Activated CD8-positive, alpha-beta memory T cell treated with anti-CD3 and anti-CD28 coated beads for 24 hours (primary cell): ENCODE measurements at regions not wholly inside any gene's neighbourhood (a gene's known extent, or its start where the extent isn't known, plus 50 kb on each side); places are given as distances from the start of the nearest gene placed in this dataset.
"Not testable (repeated sequence)": the region's sequence is repeated elsewhere in the genome, so short reads cannot be mapped to it uniquely, and the experiment has no call there.

Experiments
- DNase-seq: peaks from one replicate; pipeline ENCODE4 v3.0.0-alpha.2; 2020

DNA sequence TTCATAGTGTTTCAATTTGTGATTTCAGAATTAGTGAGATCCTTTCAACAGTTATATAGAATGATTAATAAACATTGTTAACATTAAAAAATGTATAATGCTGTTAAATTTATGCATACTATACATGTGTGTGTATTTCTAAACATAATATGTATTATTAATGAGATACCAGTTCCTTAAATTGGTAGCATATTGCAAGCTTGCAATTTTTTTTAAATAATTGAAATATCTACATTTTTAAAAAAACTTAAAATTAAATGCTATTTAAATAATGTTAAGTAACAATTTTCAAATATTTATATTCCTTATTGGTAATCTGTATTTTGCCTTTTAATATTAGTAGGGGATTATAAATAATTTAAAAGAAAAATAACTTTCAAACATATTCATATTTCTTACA, 1479.5 kb upstream of the PCDH7 start:
- no peak for DNase-seq

GRCh38 chr4:29243054-29243453, 1477.1 kb upstream of the PCDH7 start:
- DNase-seq = no peak

GRCh38 chr4:29243851-29244250, 1476.3 kb upstream of the PCDH7 start:
- no peak for DNase-seq

GRCh38 chr4:29259556-29259955, 1460.6 kb upstream of the PCDH7 start:
- no peak for DNase-seq

DNA sequence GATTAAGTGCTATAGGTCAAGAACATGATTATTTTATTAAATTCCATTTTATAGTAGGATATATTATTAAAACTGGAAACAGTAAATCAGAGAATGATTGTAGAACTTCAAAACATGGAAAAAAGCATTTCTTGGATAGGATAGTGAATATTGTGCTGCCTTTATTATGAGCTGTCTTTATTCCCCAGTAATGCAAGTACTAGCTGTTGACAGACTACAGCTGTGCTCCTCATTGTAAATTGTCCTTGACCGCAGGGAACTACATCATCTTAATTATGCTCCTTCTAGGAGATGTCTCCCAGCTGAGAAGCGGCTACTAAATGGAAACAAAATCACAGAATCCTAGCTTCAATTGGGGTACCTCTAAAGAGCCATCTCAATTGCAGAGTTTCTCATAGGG, 1457.2 kb upstream of the PCDH7 start:
- no peak for DNase-seq

DNA sequence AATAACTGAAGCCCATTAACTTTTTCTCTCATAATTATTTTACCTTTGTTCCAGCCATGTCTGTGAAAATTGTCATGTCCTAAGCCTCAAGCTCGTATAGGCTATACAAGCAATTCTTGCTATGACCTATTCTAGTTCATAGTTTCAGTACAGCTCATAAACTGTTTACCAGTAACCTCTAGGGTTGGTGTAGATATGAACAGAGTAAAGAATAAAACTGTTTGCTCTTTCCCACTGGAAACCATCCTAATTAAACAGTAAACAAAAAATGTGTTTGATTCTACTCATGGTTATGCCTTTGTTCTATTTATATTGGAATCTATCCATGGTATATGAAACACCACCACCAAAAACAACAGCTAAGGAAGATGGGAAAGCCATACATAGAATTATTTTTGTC, 1444.0 kb upstream of the PCDH7 start:
- no peak for DNase-seq

- no peak for DNase-seq
These were observed 1442.8 kb upstream of the PCDH7 start for GRCh38 chr4:29277381-29277780.

DNA sequence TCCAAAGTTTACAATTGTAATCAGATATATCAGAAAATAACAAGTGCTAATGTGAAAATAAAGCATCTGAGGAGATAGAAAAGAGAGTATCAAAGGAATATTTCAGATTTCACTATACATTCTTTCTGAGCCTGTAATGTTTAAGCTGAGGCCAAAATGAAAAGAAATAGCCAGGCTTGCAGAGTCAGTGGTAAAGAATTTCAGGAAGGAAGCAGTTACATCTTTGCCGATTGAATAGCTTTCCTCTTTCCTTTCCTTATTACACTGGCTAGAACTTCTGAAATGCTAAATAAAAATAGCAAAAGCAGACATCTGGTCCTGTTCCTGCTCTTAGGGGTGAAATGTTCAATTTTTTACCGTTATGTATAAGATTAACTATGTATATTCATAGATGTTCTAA, 1441.6 kb upstream of the PCDH7 start:
- DNase-seq = no peak

DNA sequence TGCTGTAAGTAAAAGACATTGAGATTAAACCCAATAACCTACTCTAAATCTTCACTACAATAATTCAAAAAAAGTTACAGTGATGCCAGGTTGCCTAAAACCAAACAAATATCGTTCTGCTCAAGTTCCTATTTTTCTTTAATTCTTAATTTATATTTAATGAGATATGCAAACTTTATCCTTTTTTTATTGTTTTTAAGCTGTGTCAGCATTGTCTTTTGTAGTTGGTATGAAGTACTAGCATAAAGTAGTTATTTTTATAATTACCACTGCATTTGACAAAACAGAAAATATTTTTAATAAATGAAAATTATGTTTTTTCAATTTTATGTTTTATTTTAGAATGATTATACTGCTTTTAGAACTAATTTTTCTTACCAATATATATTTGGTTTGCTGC, 1431.1 kb upstream of the PCDH7 start:
- DNase-seq = no peak

GRCh38 chr4:29295280-29295679, 1424.9 kb upstream of the PCDH7 start:
- no peak for DNase-seq

DNA sequence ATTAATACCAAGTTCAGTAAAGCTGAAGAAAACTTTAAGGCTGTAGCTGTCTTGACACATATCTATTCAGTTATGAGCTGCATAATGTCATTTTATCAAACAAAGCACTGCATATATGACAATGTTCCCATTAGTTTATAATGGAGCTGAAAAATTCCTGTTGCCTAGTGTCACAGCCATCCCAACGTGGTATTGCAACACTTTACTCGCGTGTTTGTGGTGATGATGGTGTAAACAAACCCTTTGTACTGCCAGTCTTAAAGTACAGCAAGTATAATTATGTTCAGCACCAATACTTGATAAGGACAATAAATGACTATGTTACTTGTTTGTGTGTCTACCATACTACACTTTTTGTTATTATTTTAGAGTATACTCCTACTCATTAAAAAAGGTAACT, 1415.6 kb upstream of the PCDH7 start:
- no peak for DNase-seq

GRCh38 chr4:29307256-29307655, 1412.9 kb upstream of the PCDH7 start:
- DNase-seq = no peak

DNA sequence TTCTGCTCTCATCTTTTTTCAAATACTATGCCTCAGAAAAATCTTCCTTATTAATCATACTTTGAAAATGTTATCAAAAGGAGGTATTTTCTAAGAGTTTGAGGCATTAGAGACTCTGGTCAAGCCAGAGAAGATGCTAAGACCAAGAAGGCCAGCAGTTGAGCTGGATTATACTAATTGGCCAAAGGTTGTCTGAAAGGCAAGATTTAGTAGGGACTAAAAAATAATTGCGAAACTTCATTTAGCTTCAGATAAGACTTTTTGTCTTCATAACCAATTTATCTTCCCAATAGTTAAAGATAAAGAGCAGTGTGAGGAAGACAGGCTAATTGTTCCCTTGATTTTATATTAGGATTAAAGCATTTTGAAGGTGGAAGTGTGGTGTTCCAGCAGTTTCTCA, 1412.4 kb upstream of the PCDH7 start:
- DNase-seq = no peak

- no peak for DNase-seq
These were observed 1411.1 kb upstream of the PCDH7 start for GRCh38 chr4:29309050-29309449.

DNA sequence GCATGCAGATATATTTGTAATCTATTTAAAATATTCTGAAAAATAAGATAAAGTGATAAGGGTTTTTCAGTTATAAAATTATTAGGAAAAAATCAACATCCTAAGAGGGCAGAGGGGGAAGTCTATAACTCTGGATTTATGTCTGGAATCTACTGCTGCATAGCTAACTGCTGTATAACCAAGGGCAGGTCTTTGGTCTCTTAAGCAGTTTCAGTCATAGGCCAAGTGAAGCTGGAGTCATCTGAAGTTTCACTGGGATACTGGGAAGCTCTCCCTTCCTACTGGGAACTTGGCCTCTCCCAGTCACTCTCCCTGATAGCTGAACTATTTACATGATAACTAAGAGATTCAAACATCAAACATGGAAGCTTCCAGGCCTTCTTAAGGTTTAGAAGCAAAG, 1409.9 kb upstream of the PCDH7 start:
- no peak for DNase-seq

DNA sequence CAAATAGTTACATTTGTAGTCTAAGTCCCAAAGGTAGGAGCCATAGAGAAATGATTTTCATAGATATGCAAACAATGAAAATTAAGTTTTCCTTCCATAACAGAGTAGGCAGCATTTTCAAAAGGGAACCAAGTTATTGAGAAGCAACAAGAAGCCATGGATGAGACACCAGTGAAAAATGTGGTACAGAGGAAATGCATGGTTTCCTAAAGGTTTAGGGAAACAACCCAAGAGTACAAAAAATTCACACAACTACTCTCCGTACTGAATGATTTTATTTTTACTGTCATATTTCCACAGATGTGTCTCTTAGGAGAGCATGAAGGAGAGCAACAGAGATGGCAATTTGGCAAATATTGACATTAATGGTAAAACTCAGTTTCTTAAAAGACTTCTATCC, 1408.9 kb upstream of the PCDH7 start:
- DNase-seq = no peak

DNA sequence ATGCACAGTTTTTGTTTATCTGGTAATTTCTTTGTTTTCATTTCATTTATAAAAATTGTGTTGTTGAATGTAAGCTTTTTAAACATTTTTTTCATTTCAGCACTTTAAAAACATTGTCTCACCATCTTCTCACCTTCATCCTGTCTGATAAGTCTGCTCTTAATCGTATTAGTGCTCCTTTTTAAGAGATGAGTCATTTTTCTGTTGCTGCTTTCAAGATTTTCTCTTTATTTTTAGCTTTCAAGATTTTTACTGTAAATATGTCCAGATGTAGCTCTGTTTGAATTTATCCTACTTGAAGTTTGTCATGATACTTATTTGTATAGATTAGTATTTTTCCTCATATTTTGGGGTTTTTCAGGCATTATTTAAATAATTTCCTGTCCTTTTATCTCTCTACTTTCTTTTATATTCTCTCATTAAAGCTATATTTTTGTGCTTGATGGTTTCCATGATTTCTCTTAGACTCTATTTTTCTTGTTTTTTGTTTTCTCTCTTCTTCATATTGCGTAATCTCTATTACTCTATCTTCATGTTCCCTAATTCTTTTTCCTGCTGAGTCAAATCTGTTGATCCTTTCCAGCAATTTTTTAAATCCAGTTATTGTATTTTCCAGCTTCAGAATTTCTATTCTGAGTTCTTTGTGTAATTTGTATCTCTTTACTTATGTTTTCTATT, 1400.4 kb upstream of the PCDH7 start:
- no peak for DNase-seq

DNA sequence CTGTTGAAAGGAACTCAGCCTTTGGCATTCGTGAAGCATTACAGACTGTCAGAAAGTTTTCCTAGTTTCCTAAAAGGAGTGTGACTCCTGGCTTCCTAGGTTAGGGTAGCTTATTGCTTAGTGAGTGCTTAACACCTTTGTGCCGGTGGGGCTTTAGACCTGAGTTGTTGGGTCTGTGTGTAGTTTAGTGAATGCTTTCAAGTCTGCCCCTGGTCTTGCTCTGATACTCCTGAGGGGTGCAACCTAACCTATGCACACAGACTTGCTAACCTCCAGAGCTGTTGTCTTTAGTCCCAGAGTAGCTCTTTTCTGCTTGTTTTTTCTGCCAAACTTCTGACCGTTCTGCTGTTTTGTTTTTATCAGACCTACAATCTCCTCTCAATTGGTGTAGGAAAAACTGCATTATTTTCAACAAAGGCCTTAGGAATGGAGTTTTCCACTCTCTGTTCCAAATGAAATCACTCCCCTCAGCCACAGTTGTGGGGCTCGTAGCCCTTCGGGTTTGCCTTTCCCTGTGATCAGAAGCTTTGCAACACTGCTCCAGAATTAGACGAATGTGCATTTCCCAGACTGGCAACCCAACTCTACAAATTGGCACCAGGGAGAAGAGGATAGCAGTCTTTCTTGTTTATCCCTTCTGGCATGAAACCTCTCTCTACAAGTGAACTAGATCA, 1399.1 kb upstream of the PCDH7 start:
- no peak for DNase-seq

DNA sequence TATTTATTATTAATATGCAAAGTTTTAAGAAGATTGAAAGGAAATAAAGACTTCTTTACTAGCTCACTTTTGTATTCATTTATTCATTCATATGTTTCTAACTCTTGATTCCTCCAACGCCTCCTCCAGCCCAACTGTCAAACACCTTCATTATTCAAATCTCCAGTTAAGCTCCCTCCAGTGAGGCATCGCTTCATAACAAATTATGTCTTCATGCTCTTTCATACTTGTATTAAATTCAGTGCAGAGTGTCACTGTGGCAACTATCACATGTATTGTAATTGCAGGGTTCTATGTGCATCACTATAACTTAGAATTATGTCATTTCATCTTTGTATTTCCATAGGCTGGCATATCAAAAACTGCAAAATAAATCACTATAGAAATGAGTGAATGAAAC, 1394.2 kb upstream of the PCDH7 start:
- DNase-seq = no peak

GRCh38 chr4:29326816-29327215, 1393.4 kb upstream of the PCDH7 start:
- DNase-seq = no peak

- DNase-seq = no peak
These were observed 1383.3 kb upstream of the PCDH7 start for GRCh38 chr4:29336861-29337260.

GRCh38 chr4:29372971-29373370, 1347.2 kb upstream of the PCDH7 start:
- DNase-seq = no peak

GRCh38 chr4:29375716-29376115, 1344.5 kb upstream of the PCDH7 start:
- no peak for DNase-seq

DNA sequence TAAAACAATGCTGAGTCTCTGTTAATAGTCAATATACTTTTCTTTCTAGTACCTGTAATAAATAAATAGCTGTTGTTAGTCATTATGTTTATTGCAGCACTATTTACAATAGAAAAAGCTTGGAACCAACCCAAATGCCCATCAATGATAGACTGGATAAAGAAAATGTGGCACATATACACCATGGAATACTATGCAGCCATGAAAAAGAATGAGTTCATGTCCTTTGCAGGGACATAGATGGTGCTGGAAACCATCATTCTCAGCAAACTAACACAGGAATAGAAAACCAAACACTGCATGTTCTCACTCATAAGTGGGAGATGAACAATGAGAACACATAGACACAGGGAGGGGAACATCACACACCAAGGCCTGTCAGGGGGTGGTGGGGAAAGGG, 1341.9 kb upstream of the PCDH7 start:
- not testable (repeated sequence) for DNase-seq

- DNase-seq = no peak
These were observed 1329.2 kb upstream of the PCDH7 start for GRCh38 chr4:29390921-29391320.
